ENCODE measurements at regions not wholly inside any gene's neighbourhood (a gene's known extent, or its start where the extent isn't known, plus 50 kb on each side); places are given as distances from the start of the nearest gene placed in this dataset.

DNA sequence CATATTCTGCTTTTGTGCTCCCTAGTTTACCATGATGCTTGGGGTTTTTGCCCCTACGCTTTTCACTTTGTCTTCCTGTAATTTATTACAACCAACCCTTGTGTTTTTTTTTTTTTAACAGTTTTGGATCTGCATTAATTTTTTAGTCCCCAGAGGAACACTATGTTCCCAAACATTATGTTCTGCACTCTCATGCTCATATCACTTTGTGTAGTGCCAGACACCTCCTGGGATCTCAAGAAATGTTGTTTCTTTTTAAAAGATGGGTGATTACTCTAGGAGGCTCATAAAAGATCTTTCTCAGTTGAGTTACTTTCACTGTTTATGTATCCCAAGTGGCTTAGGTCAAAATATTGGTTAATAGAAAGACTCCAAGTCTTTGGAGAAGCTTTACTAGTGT is 116.2 kb upstream of the MKLN1 start:
- TF ChIP-seq, protein P1, sequence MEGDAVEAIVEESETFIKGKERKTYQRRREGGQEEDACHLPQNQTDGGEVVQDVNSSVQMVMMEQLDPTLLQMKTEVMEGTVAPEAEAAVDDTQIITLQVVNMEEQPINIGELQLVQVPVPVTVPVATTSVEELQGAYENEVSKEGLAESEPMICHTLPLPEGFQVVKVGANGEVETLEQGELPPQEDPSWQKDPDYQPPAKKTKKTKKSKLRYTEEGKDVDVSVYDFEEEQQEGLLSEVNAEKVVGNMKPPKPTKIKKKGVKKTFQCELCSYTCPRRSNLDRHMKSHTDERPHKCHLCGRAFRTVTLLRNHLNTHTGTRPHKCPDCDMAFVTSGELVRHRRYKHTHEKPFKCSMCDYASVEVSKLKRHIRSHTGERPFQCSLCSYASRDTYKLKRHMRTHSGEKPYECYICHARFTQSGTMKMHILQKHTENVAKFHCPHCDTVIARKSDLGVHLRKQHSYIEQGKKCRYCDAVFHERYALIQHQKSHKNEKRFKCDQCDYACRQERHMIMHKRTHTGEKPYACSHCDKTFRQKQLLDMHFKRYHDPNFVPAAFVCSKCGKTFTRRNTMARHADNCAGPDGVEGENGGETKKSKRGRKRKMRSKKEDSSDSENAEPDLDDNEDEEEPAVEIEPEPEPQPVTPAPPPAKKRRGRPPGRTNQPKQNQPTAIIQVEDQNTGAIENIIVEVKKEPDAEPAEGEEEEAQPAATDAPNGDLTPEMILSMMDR (IDR thresholded peaks at IDR 0.05), result no peak
- TF ChIP-seq EP300 (IDR thresholded peaks at IDR 0.05) (peak in 1 of 2 donors; percentile 48), POLR2A (IDR thresholded peaks at IDR 0.05) (no peak)

All from tibial nerve (tissue), 4 donors.